Testis (tissue), 2 donors: ENCODE measurements at regions not wholly inside any gene's neighbourhood (a gene's known extent, or its start where the extent isn't known, plus 50 kb on each side); places are given as distances from the start of the nearest gene placed in this dataset.

Source experiments
- POLR2A ChIP-seq: fragments of 450-650 bp; IDR thresholded peaks from one replicate; pipeline ENCODE4 v1.6.1; 2017; ENCODE audit warnings: antibody characterized with exemption, mild to moderate bottlenecking, moderate library complexity
- TF ChIP-seq, protein P1 (sequence below), 3 experiments: fragments of 450-650 bp in 2 of 3; fragments of 200-600 bp in 1 of 3; sonication (generic) in 1 of 3; IDR thresholded peaks; one replicate each; pipeline ENCODE4 v1.5.1; 2016 to 2019; ENCODE audit warnings: antibody characterized with exemption in 3 of 3, mild to moderate bottlenecking in 2 of 3, moderate library complexity in 1 of 3

DNA sequence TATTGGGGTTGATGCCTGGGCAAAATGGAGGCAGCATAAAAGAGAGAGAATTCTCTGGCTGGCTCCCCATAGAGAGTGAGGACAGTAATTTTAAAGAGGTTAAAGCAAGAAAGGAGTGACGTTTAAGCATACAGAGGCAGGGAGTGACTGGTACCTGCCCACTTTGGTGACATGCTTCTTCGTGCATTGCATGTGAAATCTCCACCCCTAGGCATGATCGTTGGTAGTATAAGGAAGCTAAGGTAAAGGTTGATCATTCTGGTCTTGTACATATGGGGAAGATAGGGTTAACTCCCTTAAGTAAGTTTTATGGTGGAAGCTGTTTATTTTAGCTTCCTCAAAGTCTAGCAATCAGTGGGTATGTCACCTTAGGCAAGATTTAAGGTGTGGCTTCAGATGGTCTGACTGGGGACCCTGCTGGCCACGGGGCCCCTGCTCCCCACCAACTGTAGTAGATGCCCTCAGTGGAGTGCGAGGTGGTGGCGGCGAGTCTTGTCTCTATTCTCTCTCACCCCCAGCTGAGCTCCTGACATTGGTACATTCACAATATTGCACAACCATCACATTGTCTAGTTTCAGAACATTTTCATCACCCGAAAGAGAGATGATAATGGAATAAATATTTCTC lies 797.5 kb upstream of the SPRY2 start:
- TF ChIP-seq, protein P1, sequence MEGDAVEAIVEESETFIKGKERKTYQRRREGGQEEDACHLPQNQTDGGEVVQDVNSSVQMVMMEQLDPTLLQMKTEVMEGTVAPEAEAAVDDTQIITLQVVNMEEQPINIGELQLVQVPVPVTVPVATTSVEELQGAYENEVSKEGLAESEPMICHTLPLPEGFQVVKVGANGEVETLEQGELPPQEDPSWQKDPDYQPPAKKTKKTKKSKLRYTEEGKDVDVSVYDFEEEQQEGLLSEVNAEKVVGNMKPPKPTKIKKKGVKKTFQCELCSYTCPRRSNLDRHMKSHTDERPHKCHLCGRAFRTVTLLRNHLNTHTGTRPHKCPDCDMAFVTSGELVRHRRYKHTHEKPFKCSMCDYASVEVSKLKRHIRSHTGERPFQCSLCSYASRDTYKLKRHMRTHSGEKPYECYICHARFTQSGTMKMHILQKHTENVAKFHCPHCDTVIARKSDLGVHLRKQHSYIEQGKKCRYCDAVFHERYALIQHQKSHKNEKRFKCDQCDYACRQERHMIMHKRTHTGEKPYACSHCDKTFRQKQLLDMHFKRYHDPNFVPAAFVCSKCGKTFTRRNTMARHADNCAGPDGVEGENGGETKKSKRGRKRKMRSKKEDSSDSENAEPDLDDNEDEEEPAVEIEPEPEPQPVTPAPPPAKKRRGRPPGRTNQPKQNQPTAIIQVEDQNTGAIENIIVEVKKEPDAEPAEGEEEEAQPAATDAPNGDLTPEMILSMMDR (IDR thresholded peaks at IDR 0.05), result no peak
- no peak for TF ChIP-seq POLR2A
